Lower lobe of right lung (tissue), 2 donors: ENCODE measurements at regions not wholly inside any gene's neighbourhood (a gene's known extent, or its start where the extent isn't known, plus 50 kb on each side); places are given as distances from the start of the nearest gene placed in this dataset.

Source experiments
- ATAC-seq, 2 donors: fragments of 200-7000 bp; cut with Tn5 transposase; one replicate each; pipeline ENCODE4 v1.9.1; 2020 to 2022; ENCODE audit warnings: mild to moderate bottlenecking in 2 of 2, moderate library complexity in 2 of 2
- DNase-seq: peaks from one replicate; pipeline ENCODE4 v3.0.0-alpha.2; 2020
- H3K27ac ChIP-seq: fragments of 200-600 bp; one replicate; pipeline ENCODE4 v1.8.0; 2022
- H3K27me3 ChIP-seq: fragments of 200-600 bp; one replicate; pipeline ENCODE4 v1.8.0; 2022; ENCODE audit warnings: low read depth
- H3K36me3 ChIP-seq: fragments of 200-600 bp; one replicate; pipeline ENCODE4 v1.8.0; 2022; ENCODE audit warnings: mild to moderate bottlenecking
- H3K4me1 ChIP-seq: fragments of 200-600 bp; one replicate; pipeline ENCODE4 v1.8.0; 2022
- H3K4me3 ChIP-seq: fragments of 200-600 bp; one replicate; pipeline ENCODE4 v1.8.0; 2022; ENCODE audit warnings: mild to moderate bottlenecking
- H3K9me3 ChIP-seq: fragments of 200-600 bp; one replicate; pipeline ENCODE4 v1.8.0; 2022
- CTCF ChIP-seq: fragments of 200-600 bp; IDR thresholded peaks from one replicate; pipeline ENCODE4 v1.8.0; 2022; ENCODE audit warnings: antibody characterized with exemption, mild to moderate bottlenecking
- intact Hi-C: fragments of 100-400 bp; cut with DNase I; formaldehyde crosslinking; loops from one replicate; pipeline ENCODE4 v1.11.0; 2022
- donor health status: DM: no; HTN: yes; CAD: no; lungs with severe emphysema.

GRCh38 chr15:77860071-77860691 lies 217.3 kb downstream of the TBC1D2B start:
- no peak overlapping the region for H3K4me3 ChIP-seq
- intact Hi-C loops: no loop called here
- TF ChIP-seq CTCF: no peak
- DNase-seq (peak; percentile 34), ATAC-seq (no peak)
- no peak overlapping the region for H3K27ac ChIP-seq
- H3K27me3 ChIP-seq: no peaks in the 10 kb centered on the region
- H3K36me3 ChIP-seq: no peaks in the 10 kb centered on the region
- no peaks in the 10 kb centered on the region for H3K4me1 ChIP-seq
- no peaks in the 10 kb centered on the region for H3K9me3 ChIP-seq

GRCh38 chr15:77859491-77860060 lies 217.9 kb downstream of the TBC1D2B start:
- no peak for TF ChIP-seq CTCF
- Histone ChIP-seq H3K9me3 (no peaks in the 10 kb centered on the region), H3K4me3 (no peak overlapping the region), H3K27me3 (no peaks in the 10 kb centered on the region), H3K36me3 (no peaks in the 10 kb centered on the region), H3K27ac (no peak overlapping the region), H3K4me1 (no peaks in the 10 kb centered on the region)
- intact Hi-C loops: no loop called here
- DNase-seq: peak; percentile 24
- no peak for ATAC-seq

GRCh38 chr15:77858792-77859490 lies 218.6 kb downstream of the TBC1D2B start:
- DNase-seq: peak; percentile 48
- no peaks in the 10 kb centered on the region for H3K36me3 ChIP-seq
- no peaks in the 10 kb centered on the region for H3K9me3 ChIP-seq
- intact Hi-C loops: no loop called here
- TF ChIP-seq CTCF: no peak
- no peak for ATAC-seq
- H3K4me3 ChIP-seq: no peak overlapping the region
- H3K27ac ChIP-seq: no peak overlapping the region
- no peaks in the 10 kb centered on the region for H3K4me1 ChIP-seq
- no peaks in the 10 kb centered on the region for H3K27me3 ChIP-seq

- intact Hi-C loops: no loop called here
- H3K27ac ChIP-seq: no peak overlapping the region
- H3K9me3 ChIP-seq: no peaks in the 10 kb centered on the region
- no peak overlapping the region for H3K4me3 ChIP-seq
- DNase-seq (peak; percentile 20), ATAC-seq (no peak)
- no peak for TF ChIP-seq CTCF
- H3K4me1 ChIP-seq: no peaks in the 10 kb centered on the region
- no peaks in the 10 kb centered on the region for H3K36me3 ChIP-seq
- H3K27me3 ChIP-seq: no peaks in the 10 kb centered on the region
These were observed 220.1 kb downstream of the TBC1D2B start for GRCh38 chr15:77857419-77857818.

- H3K27me3 ChIP-seq: no peaks in the 10 kb centered on the region
- no peaks in the 10 kb centered on the region for H3K36me3 ChIP-seq
- H3K4me1 ChIP-seq: no peaks in the 10 kb centered on the region
- no peak for TF ChIP-seq CTCF
- no peak overlapping the region for H3K4me3 ChIP-seq
- no peak for ATAC-seq
- DNase-seq: peak; percentile 8
- no peaks in the 10 kb centered on the region for H3K9me3 ChIP-seq
- H3K27ac ChIP-seq: no peak overlapping the region
- intact Hi-C loops: no loop called here
These were observed 220.7 kb downstream of the TBC1D2B start for GRCh38 chr15:77856705-77857346.
